Endothelial cell of umbilical vein (primary cell): ENCODE measurements at regions not wholly inside any gene's neighbourhood (a gene's known extent, or its start where the extent isn't known, plus 50 kb on each side); places are given as distances from the start of the nearest gene placed in this dataset.

Source experiments
- EZH2 ChIP-seq: IDR thresholded peaks from 2 replicates; pipeline ENCODE4 v1.6.1; 2012; ENCODE audit warnings: borderline replicate concordance, low read depth, mild to moderate bottlenecking, moderate library complexity, low read length, inconsistent platforms; ENCODE audit not compliant: severe bottlenecking
- POLR2A ChIP-seq: IDR thresholded peaks from 2 replicates; pipeline ENCODE4 v1.6.1; 2012; ENCODE audit warnings: low read depth, mild to moderate bottlenecking, control low read depth, low read length
- POLR2AphosphoS5 ChIP-seq: IDR thresholded peaks from 2 replicates; pipeline ENCODE4 v1.6.1; 2012; ENCODE audit warnings: low read depth, mild to moderate bottlenecking, control low read depth, low read length, moderate library complexity; ENCODE audit not compliant: insufficient read depth
- TF ChIP-seq, protein P1 (sequence below), 2 donors: IDR thresholded peaks; 1 replicate in 1 of 2; 2 replicates in 1 of 2; pipeline ENCODE4 v1.5.1; 2011; ENCODE audit warnings: low read length in 2 of 2, mild to moderate bottlenecking in 2 of 2, moderate library complexity in 2 of 2, control low read depth in 1 of 2, inconsistent platforms in 1 of 2, low read depth in 1 of 2; ENCODE audit not compliant: insufficient read depth in 1 of 2; ENCODE audit errors: extremely low read depth in 1 of 2

DNA sequence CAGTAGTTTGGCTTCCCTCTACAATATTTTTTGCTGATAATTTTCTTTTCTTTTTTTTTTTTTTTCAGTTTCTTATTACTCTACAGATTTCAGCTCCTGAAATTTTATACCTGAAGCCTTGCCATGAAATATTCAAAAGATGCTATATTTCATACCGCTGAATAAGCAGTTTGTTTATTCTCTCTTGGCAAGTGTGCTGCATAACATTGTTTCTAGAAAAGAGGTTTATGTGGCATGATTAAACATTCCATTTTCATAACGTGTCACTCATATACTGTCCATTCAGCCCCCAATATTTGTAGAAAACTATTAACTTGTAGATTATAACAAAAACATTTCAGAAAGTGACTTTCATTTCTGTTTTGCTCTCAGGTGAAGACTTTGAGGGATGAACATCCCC lies 174.4 kb upstream of the NOX3 start:
- TF ChIP-seq POLR2A (no peak), EZH2 (no peak), POLR2AphosphoS5 (no peak)
- TF ChIP-seq, protein P1, sequence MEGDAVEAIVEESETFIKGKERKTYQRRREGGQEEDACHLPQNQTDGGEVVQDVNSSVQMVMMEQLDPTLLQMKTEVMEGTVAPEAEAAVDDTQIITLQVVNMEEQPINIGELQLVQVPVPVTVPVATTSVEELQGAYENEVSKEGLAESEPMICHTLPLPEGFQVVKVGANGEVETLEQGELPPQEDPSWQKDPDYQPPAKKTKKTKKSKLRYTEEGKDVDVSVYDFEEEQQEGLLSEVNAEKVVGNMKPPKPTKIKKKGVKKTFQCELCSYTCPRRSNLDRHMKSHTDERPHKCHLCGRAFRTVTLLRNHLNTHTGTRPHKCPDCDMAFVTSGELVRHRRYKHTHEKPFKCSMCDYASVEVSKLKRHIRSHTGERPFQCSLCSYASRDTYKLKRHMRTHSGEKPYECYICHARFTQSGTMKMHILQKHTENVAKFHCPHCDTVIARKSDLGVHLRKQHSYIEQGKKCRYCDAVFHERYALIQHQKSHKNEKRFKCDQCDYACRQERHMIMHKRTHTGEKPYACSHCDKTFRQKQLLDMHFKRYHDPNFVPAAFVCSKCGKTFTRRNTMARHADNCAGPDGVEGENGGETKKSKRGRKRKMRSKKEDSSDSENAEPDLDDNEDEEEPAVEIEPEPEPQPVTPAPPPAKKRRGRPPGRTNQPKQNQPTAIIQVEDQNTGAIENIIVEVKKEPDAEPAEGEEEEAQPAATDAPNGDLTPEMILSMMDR (IDR thresholded peaks at IDR 0.05; ENCODE audit: extremely low read depth in 1 of 2, insufficient read depth in 1 of 2, low read depth in 1 of 2, low read length in 2 of 2), result no peak
